ENCODE measurements at regions not wholly inside any gene's neighbourhood (a gene's known extent, or its start where the extent isn't known, plus 50 kb on each side); places are given as distances from the start of the nearest gene placed in this dataset.

- DNase-seq (ENCODE audit: low spot score): no peak
Observed at GRCh38 chr5:117058740-117059139, 484.1 kb upstream of the SEMA6A start.

DNA sequence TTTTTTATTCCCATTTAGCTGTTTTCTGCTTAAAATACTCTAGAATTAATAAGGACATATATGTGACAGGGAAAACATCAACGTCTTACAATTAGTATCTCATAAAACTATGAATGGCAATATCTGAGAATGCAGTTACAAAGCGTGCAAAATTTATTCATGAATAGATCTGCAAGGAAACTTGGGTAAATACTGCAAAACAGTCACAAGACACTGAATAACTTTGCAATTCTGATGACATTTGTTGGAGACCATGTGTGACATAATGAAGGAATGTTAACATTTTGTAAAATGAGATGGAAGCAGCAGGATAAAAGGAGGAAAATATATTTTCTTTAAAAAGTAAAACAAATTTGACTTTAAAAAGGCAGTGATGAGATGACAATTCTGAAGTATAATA lies 480.9 kb upstream of the SEMA6A start:
- no peak for DNase-seq (ENCODE audit: low spot score)

DNA sequence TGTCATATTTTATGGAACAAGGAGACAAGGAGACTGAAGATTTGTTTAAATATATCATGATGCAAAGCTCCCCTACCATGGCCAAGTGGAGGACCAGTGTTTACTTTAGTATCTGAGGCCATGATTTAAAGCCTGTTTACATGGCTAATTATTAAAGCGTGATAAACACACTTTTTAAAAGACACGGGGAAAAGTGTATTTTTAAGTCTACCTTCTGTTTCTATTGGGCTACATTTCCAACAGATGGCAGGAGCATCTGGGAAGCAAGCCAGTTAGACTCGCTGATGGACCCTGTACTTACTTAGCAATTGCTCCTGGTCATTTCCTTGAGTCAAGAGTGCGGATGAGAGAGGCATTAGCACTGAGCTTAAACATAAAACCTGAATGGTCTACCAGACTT lies 480.3 kb upstream of the SEMA6A start:
- DNase-seq (ENCODE audit: low spot score): no peak

GRCh38 chr5:117054141-117054540 lies 479.5 kb upstream of the SEMA6A start:
- DNase-seq (ENCODE audit: low spot score): no peak

DNA sequence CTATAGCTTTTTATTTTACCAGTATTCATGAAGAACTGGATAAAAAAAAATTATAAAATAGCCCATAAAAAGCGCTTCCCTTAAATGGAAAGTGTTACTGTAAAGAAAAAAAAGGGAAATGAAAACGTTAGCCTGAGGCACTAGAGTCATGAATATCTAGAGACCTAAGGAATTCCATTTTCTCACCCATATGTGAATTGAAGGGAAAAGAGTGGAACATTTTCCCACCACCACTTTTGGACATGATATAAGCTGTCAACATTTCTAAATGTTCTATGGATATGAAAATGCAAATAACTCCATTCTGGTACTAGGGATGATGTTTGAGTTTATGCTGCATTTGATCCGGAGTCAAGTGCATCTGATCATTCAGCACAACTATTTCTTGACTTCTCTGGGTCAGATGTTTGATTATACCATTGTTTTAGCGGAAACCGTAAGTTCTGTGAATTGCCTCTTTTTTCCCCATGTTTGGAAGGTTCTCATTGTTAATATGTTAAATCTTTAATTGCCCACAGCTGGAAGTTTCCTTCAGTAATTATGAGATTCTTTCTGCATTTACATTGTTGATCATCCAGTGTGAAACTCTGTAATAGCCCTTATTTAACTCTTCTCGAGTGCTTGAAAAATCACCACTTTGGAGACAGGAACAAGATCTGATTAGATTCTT lies 467.4 kb upstream of the SEMA6A start:
- DNase-seq (ENCODE audit: low spot score): no peak

GRCh38 chr5:117039035-117039434 lies 464.4 kb upstream of the SEMA6A start:
- DNase-seq (ENCODE audit: low spot score): no peak

GRCh38 chr5:117027384-117027783 lies 452.8 kb upstream of the SEMA6A start:
- no peak for DNase-seq (ENCODE audit: low spot score)

DNA sequence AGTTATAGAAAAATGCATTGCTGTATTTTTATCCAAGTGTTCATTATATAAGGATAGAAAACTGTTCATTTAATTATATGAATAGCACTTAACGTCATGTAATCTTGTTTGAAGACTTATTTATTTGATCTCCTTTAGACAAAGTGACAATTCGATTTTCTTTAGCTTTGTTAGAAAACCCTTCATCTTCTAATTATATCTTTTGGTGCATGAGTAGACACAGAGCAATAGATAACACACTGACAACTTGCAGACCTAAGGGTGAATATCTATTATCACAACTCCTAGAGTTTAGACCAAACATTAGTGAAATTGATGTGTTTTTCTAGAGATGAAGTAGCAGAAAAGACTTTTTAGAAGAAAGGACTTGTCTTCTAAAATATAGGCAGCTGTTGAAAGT lies 446.4 kb upstream of the SEMA6A start:
- no peak for DNase-seq (ENCODE audit: low spot score)

DNA sequence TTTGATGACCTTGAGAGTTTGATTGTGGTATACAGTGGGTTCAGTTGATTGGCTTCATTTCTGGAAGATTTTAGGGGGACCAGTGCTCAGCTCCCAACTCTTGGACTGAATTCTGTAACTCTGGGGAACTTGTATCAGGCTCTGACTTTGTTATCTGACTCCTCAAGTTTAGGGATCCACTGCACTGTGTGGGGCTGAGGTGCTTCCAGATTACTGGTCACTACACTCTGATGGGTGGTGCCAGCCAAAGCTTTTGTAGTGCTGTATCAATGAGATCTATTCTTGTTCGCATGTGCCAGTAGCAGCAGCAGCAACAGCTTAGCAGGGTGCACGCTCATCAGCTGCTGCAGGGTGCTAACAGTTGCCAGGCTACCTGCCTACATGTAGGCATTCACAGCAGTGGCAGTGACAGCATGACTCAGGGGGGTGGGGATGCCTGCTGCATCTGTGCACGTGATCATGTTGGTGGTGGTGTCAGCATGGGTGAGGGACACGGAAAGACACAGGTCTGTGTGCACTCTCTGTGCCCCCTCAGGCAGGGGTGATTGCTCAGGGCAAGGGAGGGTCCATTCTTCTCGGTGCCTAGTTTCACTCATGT lies 438.8 kb upstream of the SEMA6A start:
- DNase-seq (ENCODE audit: low spot score): no peak

DNA sequence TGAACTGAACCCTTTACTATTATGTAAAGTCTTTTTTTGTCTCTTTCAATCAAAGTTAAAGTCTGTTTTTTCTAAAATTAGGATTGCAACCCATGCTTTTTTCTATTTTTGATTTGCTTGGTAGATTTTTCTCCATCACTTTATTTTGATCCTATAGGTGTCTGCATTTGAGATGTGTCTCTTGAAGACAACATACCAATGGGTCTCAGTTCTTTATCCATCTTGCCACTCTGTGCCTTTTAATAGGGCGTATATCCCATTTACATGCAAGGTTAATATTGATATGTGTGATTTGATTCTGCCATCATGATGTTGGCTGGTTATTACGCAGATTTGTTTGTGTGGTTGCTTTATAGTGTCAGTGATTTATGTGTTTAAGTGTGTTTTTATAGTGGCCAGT lies 436.0 kb upstream of the SEMA6A start:
- DNase-seq (ENCODE audit: low spot score): no peak

DNA sequence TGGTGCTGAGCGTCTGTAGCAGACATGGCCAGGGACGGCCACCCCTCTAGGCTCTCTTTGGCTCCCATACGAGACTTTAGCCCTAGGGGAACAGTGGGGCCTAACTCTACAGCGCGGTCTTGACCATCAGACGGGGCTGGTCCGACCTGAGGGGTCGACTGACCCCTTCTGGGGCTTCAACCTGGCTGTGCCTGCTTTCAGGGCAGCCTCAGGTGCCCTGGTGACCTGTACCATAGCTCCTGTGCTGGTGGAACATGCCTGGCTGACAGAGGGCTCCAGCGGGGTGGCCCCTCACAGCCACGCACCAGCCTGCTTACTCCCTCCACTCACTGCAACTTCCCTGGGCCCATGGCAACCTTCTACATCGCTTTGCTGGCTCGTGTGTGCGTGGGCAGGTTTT lies 423.4 kb upstream of the SEMA6A start:
- no peak for DNase-seq (ENCODE audit: low spot score)

- no peak for DNase-seq (ENCODE audit: low spot score)
Observed at GRCh38 chr5:116992681-116993080, 418.1 kb upstream of the SEMA6A start.

- DNase-seq (ENCODE audit: low spot score): no peak
Observed at GRCh38 chr5:116989995-116990394, 415.4 kb upstream of the SEMA6A start.

DNA sequence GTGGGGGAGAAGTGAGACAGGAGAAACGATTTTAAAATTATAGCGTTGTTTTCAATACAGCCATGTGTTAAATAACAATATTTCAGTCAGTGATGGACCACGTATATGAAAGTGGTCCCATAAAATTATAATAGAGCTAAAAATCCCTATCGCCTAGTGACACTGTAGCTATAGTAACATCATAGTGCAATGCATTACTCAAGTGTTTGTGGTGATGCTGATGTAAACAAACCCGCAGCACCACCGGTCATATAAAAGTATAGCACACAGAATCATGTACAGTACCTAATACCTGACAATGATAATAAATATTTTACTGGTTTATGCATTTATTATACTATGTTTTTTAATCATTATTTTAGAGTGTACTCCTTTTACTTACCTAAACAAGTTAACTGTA lies 407.4 kb upstream of the SEMA6A start:
- no peak for DNase-seq (ENCODE audit: low spot score)

- DNase-seq (ENCODE audit: low spot score): no peak
Observed at GRCh38 chr5:116980581-116980980, 406.0 kb upstream of the SEMA6A start.

- DNase-seq (ENCODE audit: low spot score): no peak
Observed at GRCh38 chr5:116976767-116977166, 402.1 kb upstream of the SEMA6A start.

GRCh38 chr5:116971131-116971530 lies 396.5 kb upstream of the SEMA6A start:
- DNase-seq (ENCODE audit: low spot score): no peak

DNA sequence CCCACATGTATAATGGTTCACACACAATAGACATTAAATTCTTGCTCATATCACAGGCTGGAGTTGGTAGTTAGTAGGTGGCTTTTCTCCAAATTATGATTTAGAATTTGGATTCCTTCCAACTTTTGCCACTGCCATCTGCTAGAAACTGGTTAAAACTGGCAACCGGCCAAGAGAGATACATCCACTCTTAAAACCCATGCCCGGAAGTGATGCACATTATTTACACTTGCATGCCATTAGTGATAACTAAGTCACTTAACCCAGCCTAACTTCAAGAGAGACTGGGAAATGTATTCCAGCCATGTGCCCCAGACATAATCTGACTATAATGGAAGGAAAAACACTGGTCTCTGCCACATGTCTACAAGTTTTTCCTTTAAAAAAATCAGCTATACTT lies 395.7 kb upstream of the SEMA6A start:
- no peak for DNase-seq (ENCODE audit: low spot score)

GRCh38 chr5:116964438-116964837 lies 389.8 kb upstream of the SEMA6A start:
- no peak for DNase-seq (ENCODE audit: low spot score)

- no peak for DNase-seq (ENCODE audit: low spot score)
Observed at GRCh38 chr5:116961021-116961420, 386.4 kb upstream of the SEMA6A start.

GRCh38 chr5:116959843-116960242 lies 385.2 kb upstream of the SEMA6A start:
- DNase-seq (ENCODE audit: low spot score): no peak

DNA sequence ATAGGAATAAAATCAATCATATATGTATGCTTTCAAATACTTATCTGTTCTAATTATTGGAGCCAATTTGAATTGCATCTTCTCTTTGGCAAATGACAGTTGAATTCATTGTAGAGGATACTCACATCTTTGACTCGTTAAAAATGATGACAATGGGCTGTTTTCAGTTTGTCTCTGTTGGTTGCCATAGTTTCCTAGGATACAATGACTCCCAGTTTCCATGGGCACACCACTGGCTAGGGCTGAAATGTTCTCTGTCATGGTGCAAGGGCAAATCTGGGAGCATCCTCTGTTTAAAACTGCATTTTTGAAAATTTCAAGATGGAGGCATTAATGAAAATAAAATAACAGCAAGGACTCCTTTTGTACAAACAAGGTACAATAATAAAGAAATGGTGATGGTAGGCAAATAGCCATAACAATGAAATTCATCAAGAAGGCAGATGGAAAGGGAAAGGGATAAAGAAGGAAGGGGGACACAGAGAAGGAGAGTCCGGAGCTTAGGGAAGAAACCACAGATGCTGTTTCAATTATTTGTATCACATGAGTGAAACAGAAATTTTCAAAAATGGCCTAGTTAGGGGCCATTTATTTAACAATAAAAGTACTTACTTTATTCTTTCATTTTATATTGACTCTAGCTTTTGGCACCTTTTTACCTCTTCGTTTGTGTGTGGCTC lies 378.8 kb upstream of the SEMA6A start:
- DNase-seq (ENCODE audit: low spot score): no peak

DNA sequence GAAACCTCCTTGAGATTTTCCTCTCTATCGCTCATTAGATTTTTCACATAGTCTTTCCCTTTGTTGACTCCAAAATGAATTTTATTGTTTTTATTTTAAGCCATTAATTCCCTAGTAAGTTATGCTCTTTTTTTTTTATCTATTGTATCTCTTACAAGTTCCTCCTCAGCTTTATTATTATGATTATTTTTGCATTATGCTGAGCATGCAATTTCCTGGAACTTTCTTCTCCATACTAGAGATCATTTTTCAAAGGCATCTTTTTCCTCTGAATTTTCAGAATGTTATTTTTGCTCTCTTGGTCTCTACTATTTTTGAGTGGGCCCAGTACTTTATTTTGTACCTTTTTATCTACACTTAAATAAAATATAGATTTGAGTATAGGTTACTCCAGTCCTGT lies 376.6 kb upstream of the SEMA6A start:
- no peak for DNase-seq (ENCODE audit: low spot score)
